ENCODE measurements at regions not wholly inside any gene's neighbourhood (a gene's known extent, or its start where the extent isn't known, plus 50 kb on each side); places are given as distances from the start of the nearest gene placed in this dataset.

DNA sequence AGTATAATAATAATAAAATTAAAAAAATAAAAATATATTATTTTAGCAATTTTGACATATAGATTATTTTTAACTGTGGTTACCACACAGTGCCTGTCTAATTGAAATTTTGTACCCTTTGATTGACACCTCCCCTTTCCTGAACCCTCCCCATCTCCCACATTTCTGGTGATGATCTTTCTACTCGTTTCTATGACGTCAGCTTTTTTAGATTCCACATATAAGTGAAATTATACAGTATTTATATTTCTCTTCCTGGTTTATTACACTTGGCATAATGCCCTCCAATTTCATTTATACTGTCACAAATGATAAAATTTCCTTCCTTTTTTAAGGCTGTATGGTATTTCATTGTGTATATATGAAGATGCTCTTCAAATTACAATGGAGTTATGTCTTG lies 258.1 kb upstream of the PTCHD4 start:
- POLR2A ChIA-PET = no interaction called here
- intact Hi-C loops (cut with micrococcal nuclease; ENCODE audit: unreplicated experiment) (no loop called here), in situ Hi-C loops (cut with MboI) (no loop called here)
- no peak for FAIRE-seq
- Histone ChIP-seq H3K79me2 (ENCODE audit: control insufficient read depth, insufficient read depth, low read length) (no peaks in the 10 kb centered on the region), H4K20me1 (ENCODE audit: control insufficient read depth, insufficient read depth) (no peaks in the 10 kb centered on the region), H3K4me2 (ENCODE audit: control insufficient read depth, insufficient read depth) (no peak overlapping the region), H3K9ac (ENCODE audit: control insufficient read depth, insufficient read depth, low read length) (no peak overlapping the region), H3K9me3 (replicated peaks; ENCODE audit: control insufficient read depth, insufficient read depth, low read length) (no peaks in the 10 kb centered on the region), H3K36me3 (ENCODE audit: control insufficient read depth in 2 of 2, insufficient read depth in 2 of 2, low read length in 1 of 2) (no peaks in the 10 kb centered on the region), H3K27ac (ENCODE audit: control insufficient read depth, insufficient read depth) (no peak overlapping the region), H3K4me1 (ENCODE audit: control insufficient read depth, insufficient read depth, low read length) (no peaks in the 10 kb centered on the region), H3K4me3 (no peak overlapping the region), H3K27me3 (replicated peaks in 1 of 2; ENCODE audit: control insufficient read depth in 2 of 2, insufficient read depth in 2 of 2, low read length in 1 of 2) (no peaks in the 10 kb centered on the region), H2AFZ (ENCODE audit: control insufficient read depth, low read depth, low read length) (no peak overlapping the region)
- 3% methylated on average over 2 of the region's 2 CpGs for WGBS (ENCODE audit: insufficient coverage, insufficient replicate concordance, low lambda C conversion rate, missing lambda C conversion rate)
- DNase-seq (ENCODE audit: low read depth, low spot score) = no peak
- RAD21 ChIA-PET (ENCODE audit: unreplicated experiment) = no interaction called here
- TF ChIP-seq, protein P1, sequence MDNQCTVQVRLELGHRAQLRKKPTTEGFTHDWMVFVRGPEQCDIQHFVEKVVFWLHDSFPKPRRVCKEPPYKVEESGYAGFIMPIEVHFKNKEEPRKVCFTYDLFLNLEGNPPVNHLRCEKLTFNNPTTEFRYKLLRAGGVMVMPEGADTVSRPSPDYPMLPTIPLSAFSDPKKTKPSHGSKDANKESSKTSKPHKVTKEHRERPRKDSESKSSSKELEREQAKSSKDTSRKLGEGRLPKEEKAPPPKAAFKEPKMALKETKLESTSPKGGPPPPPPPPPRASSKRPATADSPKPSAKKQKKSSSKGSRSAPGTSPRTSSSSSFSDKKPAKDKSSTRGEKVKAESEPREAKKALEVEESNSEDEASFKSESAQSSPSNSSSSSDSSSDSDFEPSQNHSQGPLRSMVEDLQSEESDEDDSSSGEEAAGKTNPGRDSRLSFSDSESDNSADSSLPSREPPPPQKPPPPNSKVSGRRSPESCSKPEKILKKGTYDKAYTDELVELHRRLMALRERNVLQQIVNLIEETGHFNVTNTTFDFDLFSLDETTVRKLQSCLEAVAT (IDR thresholded peaks at IDR 0.05) = no peak
- TF ChIP-seq NFXL1 (IDR thresholded peaks at IDR 0.05; ENCODE audit: borderline replicate concordance) = no peak
- TF ChIP-seq SREBF2 (IDR thresholded peaks at IDR 0.05; ENCODE audit: low read length) = no peak
- TF ChIP-seq, protein P2, sequence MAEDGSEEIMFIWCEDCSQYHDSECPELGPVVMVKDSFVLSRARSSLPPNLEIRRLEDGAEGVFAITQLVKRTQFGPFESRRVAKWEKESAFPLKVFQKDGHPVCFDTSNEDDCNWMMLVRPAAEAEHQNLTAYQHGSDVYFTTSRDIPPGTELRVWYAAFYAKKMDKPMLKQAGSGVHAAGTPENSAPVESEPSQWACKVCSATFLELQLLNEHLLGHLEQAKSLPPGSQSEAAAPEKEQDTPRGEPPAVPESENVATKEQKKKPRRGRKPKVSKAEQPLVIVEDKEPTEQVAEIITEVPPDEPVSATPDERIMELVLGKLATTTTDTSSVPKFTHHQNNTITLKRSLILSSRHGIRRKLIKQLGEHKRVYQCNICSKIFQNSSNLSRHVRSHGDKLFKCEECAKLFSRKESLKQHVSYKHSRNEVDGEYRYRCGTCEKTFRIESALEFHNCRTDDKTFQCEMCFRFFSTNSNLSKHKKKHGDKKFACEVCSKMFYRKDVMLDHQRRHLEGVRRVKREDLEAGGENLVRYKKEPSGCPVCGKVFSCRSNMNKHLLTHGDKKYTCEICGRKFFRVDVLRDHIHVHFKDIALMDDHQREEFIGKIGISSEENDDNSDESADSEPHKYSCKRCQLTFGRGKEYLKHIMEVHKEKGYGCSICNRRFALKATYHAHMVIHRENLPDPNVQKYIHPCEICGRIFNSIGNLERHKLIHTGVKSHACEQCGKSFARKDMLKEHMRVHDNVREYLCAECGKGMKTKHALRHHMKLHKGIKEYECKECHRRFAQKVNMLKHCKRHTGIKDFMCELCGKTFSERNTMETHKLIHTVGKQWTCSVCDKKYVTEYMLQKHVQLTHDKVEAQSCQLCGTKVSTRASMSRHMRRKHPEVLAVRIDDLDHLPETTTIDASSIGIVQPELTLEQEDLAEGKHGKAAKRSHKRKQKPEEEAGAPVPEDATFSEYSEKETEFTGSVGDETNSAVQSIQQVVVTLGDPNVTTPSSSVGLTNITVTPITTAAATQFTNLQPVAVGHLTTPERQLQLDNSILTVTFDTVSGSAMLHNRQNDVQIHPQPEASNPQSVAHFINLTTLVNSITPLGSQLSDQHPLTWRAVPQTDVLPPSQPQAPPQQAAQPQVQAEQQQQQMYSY (CRISPR knock-in tag; IDR thresholded peaks at IDR 0.05) = no peak
- TF ChIP-seq KLF5 (IDR thresholded peaks at IDR 0.05; ENCODE audit: partially characterized antibody) = no peak
- TF ChIP-seq MXI1 (IDR thresholded peaks at IDR 0.05; ENCODE audit: low read depth, low read length) = no peak
- no peak for TF ChIP-seq NFYB (IDR thresholded peaks at IDR 0.05; ENCODE audit: insufficient read depth, low read depth, low read length)
- no peak for TF ChIP-seq CBX5 (IDR thresholded peaks at IDR 0.05; ENCODE audit: low read depth)
- no peak for TF ChIP-seq SUZ12 (IDR thresholded peaks at IDR 0.05; ENCODE audit: unreplicated experiment)
- TF ChIP-seq, protein P3, sequence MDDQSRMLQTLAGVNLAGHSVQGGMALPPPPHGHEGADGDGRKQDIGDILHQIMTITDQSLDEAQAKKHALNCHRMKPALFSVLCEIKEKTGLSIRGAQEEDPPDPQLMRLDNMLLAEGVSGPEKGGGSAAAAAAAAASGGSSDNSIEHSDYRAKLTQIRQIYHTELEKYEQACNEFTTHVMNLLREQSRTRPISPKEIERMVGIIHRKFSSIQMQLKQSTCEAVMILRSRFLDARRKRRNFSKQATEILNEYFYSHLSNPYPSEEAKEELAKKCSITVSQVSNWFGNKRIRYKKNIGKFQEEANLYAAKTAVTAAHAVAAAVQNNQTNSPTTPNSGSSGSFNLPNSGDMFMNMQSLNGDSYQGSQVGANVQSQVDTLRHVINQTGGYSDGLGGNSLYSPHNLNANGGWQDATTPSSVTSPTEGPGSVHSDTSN (IDR thresholded peaks at IDR 0.05; ENCODE audit: insufficient replicate concordance, low read depth, low read length) = no peak
- TF ChIP-seq SUPT20H (IDR thresholded peaks at IDR 0.05; ENCODE audit: borderline replicate concordance, control insufficient read depth, low read depth, low read length) = no peak
- no peak for TF ChIP-seq RB1 (IDR thresholded peaks at IDR 0.05; ENCODE audit: borderline replicate concordance)
- CTCF ChIA-PET = no interaction called here
- SMC1A ChIA-PET (ENCODE audit: uncharacterized antibody, unreplicated experiment) = no interaction called here
- no peak for ATAC-seq
- no TSS peak for BruUV-seq (replicated peaks)

All from GM12878 (cell line).